Body of pancreas (tissue), 4 donors: ENCODE measurements at regions not wholly inside any gene's neighbourhood (a gene's known extent, or its start where the extent isn't known, plus 50 kb on each side); places are given as distances from the start of the nearest gene placed in this dataset.

Experiments used
- ATAC-seq: fragments of 150-250 bp; one replicate; pipeline ENCODE4 v1.9.1; 2016
- DNase-seq, 4 donors: peaks; one replicate each; pipeline ENCODE4 v3.0.0-alpha.2; 2019
- H3K27ac ChIP-seq, 4 donors: fragments of 200-600 bp; sonication (generic); 1 replicate in 3 of 4; 2 replicates in 1 of 4; pipeline versions ENCODE4 v1.5.1 to v1.6.1; 2016 to 2019; ENCODE audit warnings: mild to moderate bottlenecking in 1 of 4, mixed read lengths in 1 of 4, moderate library complexity in 1 of 4
- H3K27me3 ChIP-seq, 2 donors: fragments of 200-600 bp; sonication (generic); one replicate each; pipeline ENCODE4 v1.6.0; 2016; ENCODE audit warnings: mild to moderate bottlenecking in 1 of 2
- H3K36me3 ChIP-seq, 2 donors: fragments of 200-600 bp; sonication (generic); replicated peaks in 1 of 2; 2 replicates each; pipeline ENCODE4 v1.5.1; 2016; ENCODE audit warnings: low read depth in 2 of 2; ENCODE audit not compliant: insufficient read depth in 1 of 2
- H3K4me1 ChIP-seq: fragments of 200-600 bp; sonication (generic); one replicate; pipeline ENCODE4 v1.6.0; 2016
- H3K4me3 ChIP-seq, 2 donors: fragments of 200-600 bp; sonication (generic); 1 replicate in 1 of 2; 2 replicates in 1 of 2; pipeline ENCODE4 v1.5.1; 2016 to 2019
- H3K9me3 ChIP-seq, 3 donors: fragments of 200-600 bp; sonication (generic); 1 replicate in 2 of 3; 2 replicates in 1 of 3; pipeline ENCODE4 v1.5.1; 2016
- CTCF ChIP-seq, 7 experiments: fragments of 450-650 bp in 4 of 7; fragments of 200-600 bp in 3 of 7; sonication (generic) in 3 of 7; IDR thresholded peaks; one replicate each; pipeline ENCODE4 v1.5.1; 2016 to 2019; ENCODE audit warnings: antibody characterized with exemption in 7 of 7
- POLR2A ChIP-seq, 3 donors: fragments of 450-650 bp; IDR thresholded peaks; one replicate each; pipeline ENCODE4 v1.6.1; 2016; ENCODE audit warnings: antibody characterized with exemption in 3 of 3, mild to moderate bottlenecking in 2 of 3
- WGBS, 2 donors: methylation state at CpG; one replicate each; pipeline ENCODE4 v1.1.5; 2017; 5-methylcytosine and 5-hydroxymethylcytosine counted together
- intact Hi-C: fragments of 100-400 bp; cut with DNase I; formaldehyde crosslinking; loops from one replicate; pipeline ENCODE4 v1.15.1; 2023

- ATAC-seq (no peak), DNase-seq (no peak)
- Histone ChIP-seq H3K4me3 (no peak overlapping the region), H3K36me3 (no peaks in the 10 kb centered on the region), H3K9me3 (no peaks in the 10 kb centered on the region), H3K27ac (no peak overlapping the region), H3K27me3 (no peaks in the 10 kb centered on the region), H3K4me1 (no peaks in the 10 kb centered on the region)
- TF ChIP-seq POLR2A (IDR thresholded peaks at IDR 0.05), result no peak
- no peak for TF ChIP-seq CTCF (IDR thresholded peaks at IDR 0.05)
- intact Hi-C loops, result no loop called here
- WGBS, 2 donors, result 92 to 96% methylated on average over 2 of the region's 2 CpGs
Observed at GRCh38 chr3:16666206-16666605, 61.0 kb upstream of the DAZL start.

- no peak for ATAC-seq
- WGBS, 2 donors, result 61 to 69% methylated on average over 4 of the region's 4 CpGs
- TF ChIP-seq CTCF (IDR thresholded peaks at IDR 0.05) (no peak), POLR2A (IDR thresholded peaks at IDR 0.05) (no peak)
- intact Hi-C loops, result no loop called here
- Histone ChIP-seq H3K9me3 (no peaks in the 10 kb centered on the region), H3K27ac (no peak overlapping the region), H3K36me3 (no peaks in the 10 kb centered on the region), H3K27me3 (no peaks in the 10 kb centered on the region), H3K4me1 (no peaks in the 10 kb centered on the region), H3K4me3 (no peak overlapping the region)
- no peak for DNase-seq
Observed at GRCh38 chr3:16667633-16668032, 62.4 kb upstream of the DAZL start.

GRCh38 chr3:16668776-16669545 lies 63.7 kb upstream of the DAZL start:
- no peaks in the 10 kb centered on the region for H3K36me3 ChIP-seq
- no peaks in the 10 kb centered on the region for H3K9me3 ChIP-seq
- WGBS, 2 donors, result 70 to 78% methylated on average over 5 of the region's 5 CpGs
- no peak overlapping the region for H3K27ac ChIP-seq
- no peak overlapping the region for H3K4me3 ChIP-seq
- TF ChIP-seq POLR2A (IDR thresholded peaks at IDR 0.05) (no peak), CTCF (IDR thresholded peaks at IDR 0.05) (no peak)
- intact Hi-C loops, result no loop called here
- DNase-seq, result no peak
- H3K27me3 ChIP-seq, result no peaks in the 10 kb centered on the region
- H3K4me1 ChIP-seq, result no peaks in the 10 kb centered on the region
- ATAC-seq, result no peak

- H3K4me3 ChIP-seq, result no peak overlapping the region
- H3K4me1 ChIP-seq, result no peaks in the 10 kb centered on the region
- ATAC-seq (no peak), DNase-seq (no peak)
- no peaks in the 10 kb centered on the region for H3K27me3 ChIP-seq
- no peaks in the 10 kb centered on the region for H3K36me3 ChIP-seq
- intact Hi-C loops, result no loop called here
- no peak overlapping the region for H3K27ac ChIP-seq
- H3K9me3 ChIP-seq, result no peaks in the 10 kb centered on the region
- no peak for TF ChIP-seq CTCF (IDR thresholded peaks at IDR 0.05)
- no peak for TF ChIP-seq POLR2A (IDR thresholded peaks at IDR 0.05)
Observed at GRCh38 chr3:16670191-16670590, 65.0 kb upstream of the DAZL start.

GRCh38 chr3:16671690-16672089 lies 66.5 kb upstream of the DAZL start:
- 72 to 75% methylated on average over 1 of the region's 1 CpG for WGBS, 2 donors
- no peaks in the 10 kb centered on the region for H3K9me3 ChIP-seq
- TF ChIP-seq CTCF (IDR thresholded peaks at IDR 0.05) (no peak), POLR2A (IDR thresholded peaks at IDR 0.05) (no peak)
- DNase-seq (no peak), ATAC-seq (no peak)
- no peaks in the 10 kb centered on the region for H3K27me3 ChIP-seq
- H3K36me3 ChIP-seq, result no peaks in the 10 kb centered on the region
- H3K4me3 ChIP-seq, result no peak overlapping the region
- H3K4me1 ChIP-seq, result no peaks in the 10 kb centered on the region
- no peak overlapping the region for H3K27ac ChIP-seq
- intact Hi-C loops, result no loop called here
